PFSK-1 (cell line): ENCODE measurements at regions not wholly inside any gene's neighbourhood (a gene's known extent, or its start where the extent isn't known, plus 50 kb on each side); places are given as distances from the start of the nearest gene placed in this dataset.

Experiments used
- FOXP2 ChIP-seq: optimal IDR thresholded peaks from 2 replicates; pipeline ENCODE3; 2011; ENCODE audit warnings: borderline replicate concordance, control low read depth, inconsistent platforms; ENCODE audit not compliant: insufficient read depth; ENCODE audit errors: extremely low read length, extremely low read depth
- POLR2AphosphoS5 ChIP-seq: IDR thresholded peaks from 2 replicates; pipeline ENCODE4 v1.6.1; 2012; ENCODE audit warnings: low read depth, mild to moderate bottlenecking, control low read depth, low read length, moderate library complexity
- REST ChIP-seq, 2 experiments: IDR thresholded peaks; 2 replicates each; pipeline versions ENCODE4 v1.6.1 to v1.8.0; 2011 to 2012; ENCODE audit warnings: low read depth in 2 of 2, low read length in 2 of 2, control low read depth in 1 of 2, inconsistent platforms in 1 of 2, mild to moderate bottlenecking in 1 of 2, moderate library complexity in 1 of 2; ENCODE audit not compliant: insufficient read depth in 1 of 2
- SIN3A ChIP-seq: IDR thresholded peaks from 2 replicates; pipeline ENCODE4 v1.6.1; 2012; ENCODE audit warnings: mild to moderate bottlenecking, low read length, moderate library complexity, borderline replicate concordance; ENCODE audit not compliant: insufficient read depth
- TAF1 ChIP-seq: IDR thresholded peaks from 2 replicates; pipeline ENCODE4 v1.6.1; 2012; ENCODE audit warnings: low read length, control low read depth, borderline replicate concordance; ENCODE audit not compliant: insufficient read depth

- TF ChIP-seq POLR2AphosphoS5 = no peak
- no peak for TF ChIP-seq REST (IDR thresholded peaks at IDR 0.05; ENCODE audit: insufficient read depth in 1 of 2, low read depth in 2 of 2, low read length in 2 of 2)
- TF ChIP-seq TAF1 = no peak
- no peak for TF ChIP-seq SIN3A
- TF ChIP-seq FOXP2 = no peak
These were observed 1233.9 kb upstream of the ALCAM start for GRCh38 chr3:104132566-104133403.

GRCh38 chr3:104133630-104134029 lies 1233.1 kb upstream of the ALCAM start:
- TF ChIP-seq REST (IDR thresholded peaks at IDR 0.05; ENCODE audit: insufficient read depth in 1 of 2, low read depth in 2 of 2, low read length in 2 of 2) (no peak), SIN3A (no peak), TAF1 (no peak), POLR2AphosphoS5 (no peak), FOXP2 (no peak)

- TF ChIP-seq SIN3A (no peak), POLR2AphosphoS5 (no peak), TAF1 (no peak), REST (IDR thresholded peaks at IDR 0.05; ENCODE audit: insufficient read depth in 1 of 2, low read depth in 2 of 2, low read length in 2 of 2) (no peak), FOXP2 (no peak)
These were observed 1229.6 kb upstream of the ALCAM start for GRCh38 chr3:104137116-104137515.

GRCh38 chr3:104145164-104145563 lies 1221.5 kb upstream of the ALCAM start:
- TF ChIP-seq POLR2AphosphoS5 (no peak), FOXP2 (no peak), REST (IDR thresholded peaks at IDR 0.05; ENCODE audit: insufficient read depth in 1 of 2, low read depth in 2 of 2, low read length in 2 of 2) (no peak), TAF1 (no peak), SIN3A (no peak)
